Hematopoietic multipotent progenitor cell treated with erythropoietin and hydrocortisone succinate and interleukin-3 and kit ligand, for 6 days (in vitro differentiated cells): ENCODE measurements at regions not wholly inside any gene's neighbourhood (a gene's known extent, or its start where the extent isn't known, plus 50 kb on each side); places are given as distances from the start of the nearest gene placed in this dataset.

ENCODE experiments used
- DNase-seq: peaks from one replicate; pipeline ENCODE4 v3.0.0-alpha.2; 2015

- no peak for DNase-seq
Measured at GRCh38 chr20:12395353-12395752, 477.7 kb downstream of the BTBD3 start.

GRCh38 chr20:12395760-12396159 lies 478.1 kb downstream of the BTBD3 start:
- DNase-seq: no peak

GRCh38 chr20:12399110-12399836 lies 481.6 kb downstream of the BTBD3 start:
- no peak for DNase-seq

- DNase-seq: no peak
Measured at GRCh38 chr20:12404941-12405340, 487.2 kb downstream of the BTBD3 start.

- DNase-seq: no peak
Measured at GRCh38 chr20:12406978-12407377, 489.3 kb downstream of the BTBD3 start.

DNA sequence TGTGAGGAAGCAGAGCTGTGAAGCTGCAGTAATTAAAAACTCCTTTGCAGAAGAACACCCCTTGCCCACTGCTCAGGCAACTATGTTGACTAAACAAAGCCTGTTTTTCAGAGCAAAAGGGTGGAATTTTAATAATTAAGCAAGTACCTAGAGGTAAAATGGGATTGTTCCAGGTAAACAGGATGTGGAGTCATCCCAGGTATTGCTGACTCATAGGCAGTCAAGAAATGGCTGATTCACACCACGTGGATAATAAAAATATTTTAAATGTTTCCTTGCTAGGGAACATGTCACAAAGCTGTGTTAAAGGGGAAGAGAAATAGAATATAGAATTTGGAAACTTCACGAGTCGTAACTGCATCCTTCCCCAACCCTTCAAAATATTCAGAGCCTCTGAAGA lies 491.8 kb downstream of the BTBD3 start:
- DNase-seq: no peak

DNA sequence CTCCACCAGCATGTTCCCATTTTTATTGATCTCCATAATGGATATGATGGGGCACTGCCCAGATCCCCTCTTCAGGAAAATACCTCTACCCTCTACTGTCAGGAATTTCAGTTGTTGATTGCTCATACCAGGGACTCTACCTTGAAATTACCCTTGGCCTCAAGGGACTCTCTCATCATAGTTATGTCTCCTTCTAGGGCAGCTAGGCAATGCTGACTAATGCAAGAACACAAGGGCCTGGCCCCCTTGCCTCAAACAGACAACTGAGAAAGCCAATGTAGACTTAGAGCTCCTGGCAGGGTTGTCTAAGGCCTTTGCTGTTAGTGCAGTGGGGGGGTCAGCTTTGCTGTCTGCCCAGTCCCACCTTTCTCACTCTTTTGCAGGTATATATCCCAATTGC lies 493.1 kb downstream of the BTBD3 start:
- DNase-seq: no peak

DNA sequence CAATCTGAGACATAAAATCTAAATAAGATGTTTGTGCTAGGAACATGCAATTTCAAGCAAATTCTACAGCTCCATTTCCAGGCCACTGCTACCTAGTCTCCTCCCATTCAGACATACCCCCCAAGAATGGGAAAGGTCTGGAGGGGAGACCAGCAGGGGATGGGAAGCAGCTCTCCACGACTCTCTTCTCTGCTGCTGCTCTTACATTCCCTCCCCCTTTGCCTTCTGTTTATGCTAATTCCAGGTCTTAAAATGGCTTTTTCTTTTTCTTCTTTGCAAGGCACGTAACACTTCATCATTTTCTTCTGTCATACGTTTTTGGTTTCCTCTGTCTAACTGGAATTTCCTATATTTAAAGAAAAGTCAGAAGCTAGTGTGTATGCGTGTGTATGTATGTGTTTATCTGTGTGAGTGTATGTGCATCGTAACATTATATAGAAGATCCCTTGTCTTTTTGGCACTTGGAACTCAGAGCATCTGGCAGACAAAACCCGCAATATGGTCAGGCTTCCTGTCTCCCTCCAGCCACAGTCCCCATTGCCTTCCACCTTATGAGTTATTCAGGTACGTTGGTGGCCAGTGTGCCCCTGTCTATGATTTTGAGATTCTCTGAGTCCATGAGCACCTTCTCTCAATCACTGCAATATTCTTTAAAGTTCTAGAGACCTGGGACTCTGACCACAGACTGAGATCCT lies 493.7 kb downstream of the BTBD3 start:
- no peak for DNase-seq

DNA sequence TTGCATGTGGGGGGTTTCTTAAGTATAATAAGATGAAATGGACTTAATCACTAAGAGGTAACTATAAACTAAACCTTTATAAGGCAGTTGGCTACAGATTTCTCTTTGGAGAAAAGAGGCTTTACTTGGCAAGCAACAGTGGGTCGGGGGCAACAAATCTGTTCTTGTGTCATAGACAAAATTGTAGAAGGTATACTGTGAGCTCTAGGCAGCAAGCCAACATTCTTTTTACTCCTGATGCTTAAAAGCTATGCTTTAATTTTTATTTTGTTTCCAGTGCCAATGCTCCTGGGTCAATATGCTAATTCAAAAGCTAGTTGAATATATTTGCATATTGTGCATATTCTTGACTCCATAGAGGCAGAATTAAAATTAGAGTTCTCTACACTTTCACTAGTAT lies 495.4 kb downstream of the BTBD3 start:
- no peak for DNase-seq

GRCh38 chr20:12414446-12415274 lies 497.0 kb downstream of the BTBD3 start:
- peak; percentile 20 for DNase-seq

GRCh38 chr20:12416281-12416680 lies 498.6 kb downstream of the BTBD3 start:
- no peak for DNase-seq

GRCh38 chr20:12433724-12434123 lies 516.0 kb downstream of the BTBD3 start:
- DNase-seq: no peak

GRCh38 chr20:12434672-12435071 lies 517.0 kb downstream of the BTBD3 start:
- DNase-seq: no peak

DNA sequence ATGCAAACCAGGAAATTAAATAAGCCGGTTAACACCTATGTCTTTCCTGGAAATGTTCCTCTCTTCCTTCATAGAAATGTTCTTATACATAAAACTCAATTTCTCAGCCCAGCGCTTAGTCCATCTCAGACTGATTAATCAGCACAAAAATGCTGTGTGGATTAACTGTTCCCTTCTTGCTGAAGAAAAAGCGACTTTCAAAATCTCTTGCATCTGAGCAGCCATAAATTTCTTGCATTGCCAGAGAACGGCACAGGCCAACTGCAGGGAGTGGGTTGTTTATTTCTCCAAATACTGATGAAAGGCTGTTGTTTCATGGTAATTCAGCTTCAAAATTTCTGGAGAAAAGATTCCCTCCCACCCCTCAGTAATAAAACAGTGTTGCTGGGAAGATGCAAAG lies 517.6 kb downstream of the BTBD3 start:
- no peak for DNase-seq

- no peak for DNase-seq
Measured at GRCh38 chr20:12453711-12454110, 536.0 kb downstream of the BTBD3 start.

- DNase-seq: no peak
Measured at GRCh38 chr20:12455148-12455547, 537.5 kb downstream of the BTBD3 start.

- no peak for DNase-seq
Measured at GRCh38 chr20:12458241-12458640, 540.5 kb downstream of the BTBD3 start.

DNA sequence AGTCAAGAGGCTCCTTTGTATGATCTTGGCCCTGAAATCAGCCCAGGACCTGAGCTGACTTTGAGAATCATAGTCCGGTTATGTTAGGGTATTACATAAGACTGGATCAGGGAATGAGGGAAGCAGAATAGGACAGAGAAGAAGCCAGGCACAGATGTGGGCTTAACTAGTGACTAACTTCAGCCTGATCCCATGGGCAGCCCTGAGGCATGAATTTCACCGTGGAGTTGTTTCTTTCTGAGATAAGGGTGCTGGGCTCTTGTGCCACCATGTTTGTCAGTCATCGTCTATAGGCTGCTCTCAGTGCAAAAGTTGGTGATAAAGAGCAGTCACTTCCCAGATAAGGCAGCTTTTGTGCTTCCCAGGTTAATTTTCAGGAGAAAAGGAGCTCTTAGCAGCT lies 544.7 kb upstream of the SPTLC3 start:
- DNase-seq: no peak

DNA sequence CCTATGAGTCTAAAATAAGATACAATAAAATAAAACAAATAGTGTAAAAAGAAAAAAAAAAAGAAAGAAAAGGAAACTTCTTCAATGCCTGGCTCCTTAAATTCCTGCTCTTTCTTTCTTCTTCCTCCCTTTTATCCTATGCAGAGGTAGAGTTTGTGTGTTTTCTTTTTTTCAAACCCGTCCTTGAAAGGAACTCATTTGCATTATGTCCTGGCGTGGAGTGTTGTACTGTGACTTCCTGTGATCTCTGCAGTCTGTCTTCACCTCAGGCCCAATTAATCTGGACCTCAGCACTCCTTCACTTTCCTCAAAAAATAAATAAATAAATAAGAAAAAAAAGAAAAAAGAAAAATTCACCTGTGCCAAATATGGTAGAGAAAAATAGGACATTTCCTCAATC lies 541.9 kb upstream of the SPTLC3 start:
- no peak for DNase-seq

- no peak for DNase-seq
Measured at GRCh38 chr20:12467758-12468157, 541.0 kb upstream of the SPTLC3 start.

- DNase-seq: no peak
Measured at GRCh38 chr20:12482661-12483060, 526.1 kb upstream of the SPTLC3 start.

GRCh38 chr20:12502443-12502842 lies 506.3 kb upstream of the SPTLC3 start:
- no peak for DNase-seq

DNA sequence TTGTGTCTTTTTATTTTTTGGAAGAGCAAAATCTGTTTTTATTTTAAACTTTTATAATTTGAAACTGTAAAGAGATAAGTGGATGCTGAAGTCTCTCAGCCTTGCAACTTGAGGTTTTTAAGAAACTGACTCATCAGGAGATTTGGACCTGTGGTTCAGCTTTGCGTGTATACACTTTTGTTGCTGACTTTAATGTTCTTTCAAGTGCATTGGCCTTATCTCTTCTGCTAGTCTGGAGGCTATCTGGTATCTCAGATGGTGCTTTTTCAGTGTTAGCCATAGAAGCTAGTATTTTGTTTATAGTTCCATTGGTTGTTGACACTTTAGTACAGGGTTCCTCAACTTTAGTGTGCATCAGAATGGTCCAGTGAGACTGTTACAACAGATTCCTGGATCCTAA lies 504.0 kb upstream of the SPTLC3 start:
- DNase-seq: no peak

DNA sequence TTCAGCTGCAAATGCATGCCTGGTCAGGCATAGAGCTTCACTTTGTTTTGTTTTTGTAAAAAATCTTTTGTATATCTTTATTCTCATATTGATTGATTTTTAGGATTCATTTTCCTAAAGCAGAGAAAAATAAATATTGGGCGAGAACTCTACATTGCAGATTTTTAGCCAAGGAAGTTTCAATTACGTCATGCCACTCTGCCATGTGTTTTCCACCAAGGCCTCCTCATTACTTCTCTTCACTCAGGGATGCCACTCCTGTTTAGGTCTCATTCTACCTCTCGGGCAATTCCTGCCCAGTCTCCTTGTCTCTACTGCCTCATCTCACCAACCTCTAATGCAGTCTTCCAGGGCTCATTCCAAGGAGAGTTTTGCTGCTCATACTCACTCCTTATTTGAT lies 497.3 kb upstream of the SPTLC3 start:
- DNase-seq: no peak
